HG02852 (cell line): ENCODE measurements at regions not wholly inside any gene's neighbourhood (a gene's known extent, or its start where the extent isn't known, plus 50 kb on each side); places are given as distances from the start of the nearest gene placed in this dataset.

Experiments
- ATAC-seq: cut with Tn5 transposase; IDR thresholded peaks from one replicate; pipeline ENCODE4 v1.9.1; 2021; ENCODE audit warnings: mild to moderate bottlenecking, moderate library complexity; ENCODE audit not compliant: unreplicated experiment

DNA sequence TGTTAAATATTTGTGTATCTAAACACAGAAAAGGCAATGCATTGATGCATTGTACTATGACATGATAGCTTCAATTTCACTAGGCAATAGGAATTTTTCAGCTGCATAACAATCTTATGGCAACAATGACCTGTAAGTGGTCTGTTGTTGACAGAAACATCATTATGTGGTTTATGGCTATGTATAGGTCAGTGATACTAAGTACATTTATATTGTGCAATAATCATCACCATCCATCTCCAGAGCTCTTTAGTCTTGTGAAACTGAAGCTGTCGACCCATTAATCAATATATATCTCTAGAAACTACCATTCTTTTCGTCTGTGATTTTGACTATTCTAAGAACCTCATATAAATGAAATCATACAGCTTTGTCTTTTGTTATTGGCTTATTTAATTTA, 200.1 kb upstream of the ZNF717 start:
- no peak for ATAC-seq

DNA sequence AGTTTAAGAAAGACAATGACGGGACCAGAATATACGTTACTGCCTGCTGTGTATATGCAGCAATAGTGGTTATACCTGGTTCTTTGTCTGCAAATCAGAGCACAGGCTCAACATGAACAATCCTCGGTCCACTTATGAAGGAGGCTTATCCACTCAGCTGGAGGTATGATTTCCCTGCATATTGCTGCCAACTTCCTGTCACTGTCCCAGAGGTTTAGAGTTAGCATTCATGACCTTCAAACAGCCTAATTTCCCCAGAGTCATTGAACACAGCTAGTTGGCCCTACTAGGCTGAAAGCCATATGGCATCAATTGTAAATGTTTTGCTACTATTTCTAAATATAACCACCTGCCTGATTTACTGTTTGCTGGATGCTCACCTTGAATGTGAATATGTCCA, 224.9 kb upstream of the ZNF717 start:
- no peak for ATAC-seq

DNA sequence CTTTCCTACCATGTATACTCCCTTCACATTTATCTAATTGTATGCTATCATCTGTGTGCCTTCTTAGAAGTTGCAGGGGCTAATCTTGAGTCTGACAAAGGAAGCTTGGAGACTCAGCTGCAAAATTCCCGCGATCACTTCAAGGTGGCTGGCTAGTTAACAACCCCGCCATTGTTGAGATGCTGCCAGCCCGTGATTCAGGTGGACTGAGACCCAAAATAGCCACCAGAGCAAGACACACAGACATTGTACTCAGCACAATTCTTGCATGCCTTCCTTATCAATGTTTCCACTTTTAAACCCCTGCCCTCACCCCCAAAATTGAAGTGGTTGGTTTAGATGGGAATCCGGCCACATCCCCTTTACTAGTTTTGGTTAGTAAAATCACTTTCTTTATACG, 225.8 kb upstream of the ZNF717 start:
- no peak for ATAC-seq

DNA sequence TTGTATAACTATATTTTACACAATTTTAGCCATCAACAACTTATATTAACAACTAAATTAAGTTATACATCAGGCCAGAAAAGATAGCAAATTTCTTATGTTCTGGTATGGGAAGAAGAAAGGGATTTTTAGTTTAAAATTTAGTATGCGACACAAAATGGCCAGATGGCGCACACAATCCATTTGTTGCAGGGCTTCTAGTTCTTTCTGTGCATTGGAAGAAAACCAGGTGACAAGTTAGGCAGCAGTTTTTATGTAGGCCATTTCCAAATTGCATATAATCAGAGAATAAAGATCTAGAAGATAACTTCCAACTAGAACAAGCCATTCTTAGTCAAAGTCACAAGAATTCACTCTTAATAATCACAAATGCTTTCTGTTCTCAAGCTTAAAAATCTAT, 230.1 kb upstream of the ZNF717 start:
- ATAC-seq = no peak

DNA sequence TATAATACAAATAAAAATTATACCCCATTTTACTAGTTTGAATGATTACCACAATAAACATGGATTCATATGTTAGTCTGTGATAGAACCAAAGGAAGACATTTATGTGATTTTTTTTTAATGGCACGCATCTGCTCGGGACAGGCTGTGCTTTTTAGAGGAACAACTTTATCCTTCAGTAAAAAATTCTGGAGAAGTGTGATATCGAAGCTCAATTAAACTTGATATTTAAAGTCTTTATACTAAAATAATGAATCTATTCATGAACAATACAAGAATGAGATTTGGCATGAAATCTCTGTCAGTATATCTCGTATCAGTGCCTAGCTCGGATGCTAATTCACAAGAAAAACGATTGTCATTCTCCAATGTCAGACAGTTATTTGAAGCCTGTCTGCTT, 230.8 kb upstream of the ZNF717 start:
- no peak for ATAC-seq

DNA sequence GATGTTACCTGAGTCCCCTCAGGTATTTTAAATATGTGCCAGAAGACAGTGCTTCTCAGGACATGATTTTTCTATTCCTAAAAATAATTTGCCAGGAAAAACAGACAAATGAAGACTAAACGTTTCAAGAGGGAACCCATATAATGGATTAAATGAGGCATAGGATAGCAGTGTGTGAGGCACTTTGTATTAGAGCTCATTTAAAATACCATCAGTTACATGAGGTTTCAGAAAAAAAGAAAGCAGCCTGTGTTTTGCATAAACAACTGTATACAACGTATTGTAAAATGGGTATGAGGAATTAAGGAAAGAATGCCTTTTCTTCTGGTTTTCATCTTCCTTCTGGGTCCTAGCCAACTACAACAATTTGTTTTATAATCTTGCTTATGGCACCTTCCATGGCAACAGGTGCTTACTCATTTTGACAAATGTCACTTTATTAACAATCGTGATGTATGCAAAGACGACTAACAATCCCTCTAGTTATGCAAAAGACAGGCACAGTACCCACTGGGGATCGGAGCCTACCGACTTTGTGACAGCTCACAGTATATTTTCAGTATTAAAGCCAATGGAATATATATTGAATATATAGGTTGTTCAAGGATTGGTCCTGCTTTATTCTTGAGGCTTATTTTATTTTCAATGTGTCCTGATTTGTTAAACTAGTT, 231.6 kb upstream of the ZNF717 start:
- no peak for ATAC-seq

DNA sequence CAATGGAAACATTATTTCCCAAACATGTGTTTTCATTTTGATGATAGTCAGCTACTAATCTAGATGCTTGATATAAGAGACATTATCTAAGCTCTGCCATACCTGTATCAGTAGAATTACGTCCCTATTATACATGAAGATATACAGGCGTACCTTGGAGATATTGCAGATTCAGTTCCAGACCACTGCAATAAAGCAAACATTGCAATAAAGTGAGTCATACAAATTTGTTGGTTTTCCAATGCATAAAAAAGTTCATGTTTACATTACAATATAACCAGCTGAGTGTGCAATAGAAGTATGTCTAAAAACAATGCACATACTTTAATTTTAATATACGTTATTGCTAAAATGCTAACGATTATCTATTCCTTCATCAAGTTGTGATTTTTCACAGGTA, 236.0 kb upstream of the ZNF717 start:
- no peak for ATAC-seq

DNA sequence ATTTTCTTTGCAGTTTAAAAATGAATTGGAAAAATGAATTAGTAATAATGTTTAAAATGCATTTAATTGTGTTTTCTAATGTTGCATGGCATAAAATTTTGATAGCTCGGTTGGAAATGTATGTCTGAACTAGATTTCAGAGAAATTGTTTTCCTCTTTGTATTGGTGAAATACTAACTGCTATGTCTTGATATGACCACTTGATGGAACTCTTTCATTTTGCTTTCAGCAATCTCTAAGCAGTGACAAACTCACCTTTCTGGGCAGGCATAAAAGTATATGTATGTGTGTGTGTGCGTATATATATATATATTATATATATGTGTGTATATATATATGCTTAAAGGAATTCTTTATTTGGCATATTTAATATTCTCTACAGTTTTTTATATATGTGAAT, 239.3 kb upstream of the ZNF717 start:
- no peak for ATAC-seq

DNA sequence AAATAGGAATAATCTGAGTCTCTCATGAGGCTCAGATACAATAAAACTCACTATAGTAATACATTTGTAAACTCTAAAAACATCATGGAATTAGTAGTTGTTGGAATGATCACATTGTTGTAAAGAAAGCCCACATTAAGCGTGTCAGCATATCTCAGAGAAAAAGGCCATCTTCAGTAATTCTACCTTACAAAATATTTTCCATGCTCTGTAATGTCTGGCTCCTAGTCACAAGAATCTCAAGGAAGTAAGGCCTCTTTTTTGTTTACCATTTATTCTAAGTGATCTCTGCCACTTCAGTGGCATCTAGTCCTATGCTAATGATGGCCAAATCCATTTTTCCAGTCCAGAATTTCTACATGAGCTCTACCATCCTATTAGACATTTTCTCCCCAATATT, 240.2 kb upstream of the ZNF717 start:
- no peak for ATAC-seq

DNA sequence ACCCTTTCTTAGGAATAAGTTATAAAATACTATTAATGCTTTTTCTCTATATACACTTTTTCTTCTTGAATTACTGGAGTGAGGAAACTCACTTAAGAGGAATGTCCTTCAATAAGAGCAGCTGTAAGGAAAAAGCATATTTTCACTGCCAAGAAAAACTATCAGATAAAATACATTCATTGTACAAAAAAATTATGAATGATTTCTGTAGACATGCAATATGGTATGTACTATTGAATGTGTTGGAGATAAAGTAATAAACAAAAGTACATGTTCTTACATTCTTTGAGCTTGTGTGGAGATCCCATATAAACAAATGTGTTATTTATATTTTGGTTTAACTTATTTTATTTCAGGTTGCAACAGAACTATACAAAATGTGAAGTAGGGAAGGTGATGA, 241.0 kb upstream of the ZNF717 start:
- no peak for ATAC-seq

DNA sequence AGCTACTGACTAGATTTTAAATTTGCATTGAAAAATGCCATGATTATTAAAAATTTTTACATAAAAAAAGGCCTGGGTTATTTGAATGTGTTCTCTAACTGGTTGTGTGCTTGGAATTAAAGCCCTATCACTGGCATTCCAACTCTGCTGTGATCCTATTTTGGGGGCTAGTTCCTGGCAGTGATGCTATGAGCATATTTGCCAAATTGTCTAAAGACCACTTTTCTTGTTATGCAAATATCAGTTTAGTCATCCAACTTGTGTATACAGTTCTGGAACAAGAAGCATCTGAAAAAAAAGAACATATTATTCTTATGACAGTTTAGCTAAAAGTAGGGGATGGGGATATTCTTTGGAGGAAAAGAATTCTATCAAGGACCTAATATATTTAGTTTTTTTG, 243.4 kb upstream of the ZNF717 start:
- no peak for ATAC-seq

DNA sequence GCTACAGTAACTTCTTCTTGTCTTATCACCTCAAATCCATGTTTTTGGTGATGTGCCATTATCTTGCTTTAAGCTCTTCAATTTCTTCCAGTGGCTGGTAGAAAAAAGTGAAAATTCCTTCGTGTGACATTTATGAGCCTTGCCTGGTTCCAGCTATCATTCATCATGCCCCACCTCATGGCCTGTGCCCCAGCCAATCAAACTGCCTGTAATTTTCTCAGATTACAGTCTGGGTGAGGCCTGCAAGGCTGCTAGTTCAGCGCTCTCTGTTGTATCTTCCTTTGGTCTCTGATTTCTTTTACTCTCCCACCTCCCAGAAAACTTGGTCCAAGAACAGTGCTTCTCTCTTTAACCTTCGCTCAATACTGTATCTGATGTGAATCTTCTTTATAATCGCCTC, 249.3 kb upstream of the ZNF717 start:
- ATAC-seq = no peak

DNA sequence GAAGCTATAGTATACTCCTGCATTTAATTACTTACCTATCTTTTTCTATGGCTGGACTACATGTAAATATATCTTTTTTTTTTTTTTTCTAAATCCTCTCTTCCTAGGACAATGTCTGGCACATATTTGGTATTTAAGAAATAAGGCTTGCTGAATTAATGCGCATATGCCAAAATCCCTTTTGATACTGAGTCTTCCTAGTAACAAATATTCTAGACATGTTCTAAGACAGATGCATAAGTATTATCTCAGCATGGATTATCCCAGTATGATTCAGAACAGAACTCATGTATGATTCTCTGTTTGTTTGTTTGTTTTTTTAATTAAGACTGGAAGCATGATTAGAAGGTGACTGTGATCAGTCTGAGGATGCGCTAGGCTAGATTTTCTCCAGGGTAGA, 249.8 kb upstream of the ZNF717 start:
- no peak for ATAC-seq

DNA sequence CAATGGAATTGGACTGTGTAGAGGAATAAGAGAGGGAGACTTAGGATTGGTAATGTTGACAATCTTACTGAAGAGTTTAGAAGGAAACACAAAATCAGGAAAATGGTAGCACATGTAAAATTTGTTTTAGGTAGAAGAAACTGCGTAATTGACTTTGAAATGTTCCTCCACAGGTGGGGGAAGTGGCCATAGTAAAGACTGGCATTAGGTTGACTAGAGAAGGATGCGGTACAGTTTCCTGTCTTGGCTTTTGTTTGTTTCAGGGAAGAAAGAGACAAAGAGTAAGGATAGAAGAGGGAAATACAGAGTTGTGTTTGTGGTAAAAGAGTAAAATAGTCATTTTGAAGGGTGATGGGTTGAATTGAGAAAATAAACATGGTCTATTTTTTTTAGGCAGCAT, 253.6 kb upstream of the ZNF717 start:
- no peak for ATAC-seq

DNA sequence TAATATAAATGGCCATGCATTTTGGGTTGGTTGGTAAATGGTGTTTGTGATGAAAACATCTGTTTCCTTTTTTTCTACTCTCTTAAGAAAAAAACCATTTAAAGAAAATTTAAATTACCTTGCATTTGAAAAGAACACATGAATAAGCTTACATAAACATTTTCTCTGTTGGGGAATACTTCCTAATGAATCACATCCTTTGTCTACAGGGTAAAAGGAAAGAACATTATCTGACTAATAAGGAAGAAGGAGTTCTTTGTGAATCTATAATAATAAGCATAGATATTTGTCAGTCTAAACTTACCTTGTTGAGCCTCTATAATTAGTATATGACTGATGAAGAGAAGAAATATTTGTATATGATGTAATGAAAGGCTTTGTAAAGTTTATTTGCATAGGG, 254.1 kb upstream of the ZNF717 start:
- no peak for ATAC-seq

DNA sequence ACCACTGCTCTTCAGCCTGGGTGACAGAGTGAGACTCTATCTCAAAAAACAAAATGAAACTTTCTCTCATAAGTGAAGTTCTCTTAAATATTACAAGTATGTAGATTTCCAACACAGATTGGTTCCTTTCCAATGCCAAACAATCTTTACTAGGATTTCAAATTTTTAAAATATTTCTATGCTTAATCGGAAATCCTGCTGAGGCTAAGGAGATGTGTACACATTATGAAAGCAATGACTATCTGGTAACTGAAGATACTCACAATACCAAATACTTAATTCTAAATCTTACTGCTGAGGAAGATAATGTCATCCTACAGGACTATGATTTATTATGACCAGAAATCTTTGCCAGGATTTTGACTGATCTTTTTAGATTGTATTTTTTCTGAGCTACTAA, 255.6 kb upstream of the ZNF717 start:
- no peak for ATAC-seq

DNA sequence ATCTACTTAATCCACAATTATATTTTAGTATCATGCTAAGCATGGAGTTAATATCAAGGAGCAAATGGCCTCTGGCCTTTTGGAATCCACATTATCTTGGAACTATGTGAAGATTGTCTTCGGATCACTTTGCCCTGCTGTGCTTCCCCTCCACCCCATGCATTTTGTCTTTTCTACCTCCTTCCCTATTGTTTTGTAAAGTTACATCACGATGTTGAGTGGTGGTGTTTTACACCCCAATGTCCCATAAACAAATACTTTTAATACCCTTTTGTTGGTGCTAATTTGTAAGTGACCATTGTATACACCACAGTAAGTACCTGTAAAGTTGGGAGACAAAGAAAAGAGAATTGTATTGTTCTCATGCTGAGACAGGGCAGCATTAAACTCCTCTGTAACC, 258.4 kb upstream of the ZNF717 start:
- ATAC-seq = no peak

DNA sequence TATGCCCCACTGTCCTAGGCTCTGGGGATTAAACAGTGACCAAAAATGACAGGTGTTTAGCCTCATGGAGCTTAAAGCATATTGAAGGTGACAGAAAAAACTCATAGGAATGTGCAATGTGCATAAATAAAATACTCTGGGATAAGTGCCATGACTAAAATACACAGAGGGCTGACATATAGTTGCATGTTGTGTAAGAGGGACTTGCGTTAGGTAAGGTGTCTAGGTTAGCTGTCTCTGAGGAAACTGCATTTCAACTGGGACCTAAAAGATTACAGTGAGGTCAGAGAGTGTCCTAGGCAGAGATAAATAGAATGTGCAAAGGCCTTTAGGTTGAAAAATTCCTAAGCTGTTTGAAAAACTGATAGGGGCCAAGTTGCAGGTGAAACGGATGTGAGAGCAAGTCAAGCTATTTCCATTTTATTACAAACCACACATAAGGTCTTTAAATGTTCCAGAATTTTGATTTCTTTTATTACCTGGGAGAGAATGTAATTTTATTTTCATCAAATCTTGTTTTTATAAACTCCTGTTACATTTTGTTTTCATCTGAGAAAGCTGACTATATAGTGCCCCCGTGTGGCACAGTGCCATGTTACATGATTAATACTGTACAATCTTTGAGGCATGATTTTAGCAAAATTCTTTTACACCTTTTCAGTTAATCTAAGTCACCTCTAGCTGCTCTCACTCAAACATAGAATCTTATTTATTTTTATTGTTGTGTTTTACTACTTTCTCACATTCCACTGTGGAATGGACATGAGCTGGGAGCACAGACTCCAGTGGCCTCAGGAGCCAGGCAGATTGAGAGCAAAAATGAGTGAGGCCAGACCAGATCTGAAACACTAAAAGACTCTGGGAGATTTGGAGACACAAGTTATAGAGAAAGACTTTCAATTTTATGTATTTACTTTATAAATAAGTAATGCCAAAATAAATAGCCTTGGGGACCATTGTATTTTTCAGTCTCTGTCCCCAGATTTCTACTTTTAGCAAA, 259.6 kb upstream of the ZNF717 start:
- no peak for ATAC-seq

DNA sequence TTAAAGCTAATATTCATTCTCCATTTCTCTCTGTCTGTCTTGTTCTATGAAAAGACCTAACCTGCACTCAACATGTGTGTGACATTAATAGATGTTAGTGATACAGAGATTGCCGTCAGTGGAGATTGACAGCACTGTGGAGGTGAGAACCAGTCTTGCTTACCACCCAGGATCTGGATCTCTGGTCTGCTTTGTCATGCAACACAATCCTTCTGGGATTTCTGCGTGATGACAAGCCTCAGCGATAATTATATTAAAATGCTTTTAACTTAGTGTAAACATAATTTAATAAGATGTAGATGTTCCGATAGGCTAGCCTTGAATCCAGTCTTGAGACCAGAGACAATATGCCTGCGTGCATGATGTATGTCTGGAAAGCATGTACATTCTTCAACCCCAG, 262.0 kb upstream of the ZNF717 start:
- no peak for ATAC-seq

DNA sequence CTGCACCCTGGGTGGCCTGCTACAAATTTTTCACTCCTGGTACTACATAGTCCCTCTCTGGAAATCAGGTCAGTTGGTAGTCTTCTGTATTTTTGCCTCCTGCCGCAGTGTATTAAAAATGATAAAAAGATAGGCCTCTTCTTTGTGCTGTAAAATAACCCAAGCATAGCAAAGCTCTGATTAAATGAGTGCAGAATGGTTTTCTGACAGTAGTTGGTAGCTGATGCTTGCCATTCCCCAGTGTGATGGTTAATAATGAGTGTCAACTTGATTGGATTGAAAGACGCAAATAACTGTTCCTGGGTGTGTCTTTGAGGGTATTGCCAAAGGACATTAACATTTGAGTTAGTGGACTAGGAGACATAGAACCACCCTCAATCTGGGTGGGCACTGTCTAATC, 264.4 kb upstream of the ZNF717 start:
- ATAC-seq = no peak

DNA sequence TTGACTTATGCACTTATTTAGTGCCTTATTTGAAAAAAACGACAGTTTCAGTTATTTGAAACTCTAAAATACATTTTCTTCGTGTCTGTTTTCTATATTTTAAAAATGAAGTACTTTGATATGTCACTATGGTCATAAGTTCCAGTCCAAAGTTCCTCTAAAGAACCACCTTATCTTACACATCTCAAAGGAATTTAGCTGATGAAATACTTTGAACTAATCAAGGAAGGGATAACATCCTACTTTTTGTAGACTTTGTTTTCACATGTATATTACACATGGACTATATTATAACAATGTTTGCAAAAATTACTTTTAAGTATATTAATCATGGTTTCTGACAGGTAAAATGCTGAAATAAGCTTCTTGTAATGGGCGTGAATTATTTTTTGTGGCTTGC, 265.8 kb upstream of the ZNF717 start:
- ATAC-seq = no peak

DNA sequence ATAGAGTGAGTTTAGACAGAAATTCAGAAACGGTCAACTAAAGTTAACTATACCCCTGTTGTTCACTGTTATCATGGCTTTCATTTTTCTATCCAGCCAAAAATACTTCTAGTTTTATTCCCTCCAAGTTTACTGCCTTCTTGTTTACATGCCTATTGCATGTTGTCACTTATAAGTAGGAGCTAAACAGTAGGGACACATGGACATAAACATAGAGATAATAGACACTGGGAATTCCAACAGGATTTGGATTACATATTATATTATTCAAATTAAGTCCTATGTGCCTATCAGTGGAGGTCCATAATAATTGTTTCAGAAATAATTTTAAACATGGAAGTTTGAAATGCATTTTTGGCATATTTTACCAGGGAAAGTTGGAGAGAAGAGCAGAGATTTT, 269.1 kb upstream of the ZNF717 start:
- no peak for ATAC-seq
